K562 (cell line): ENCODE measurements at regions not wholly inside any gene's neighbourhood (a gene's known extent, or its start where the extent isn't known, plus 50 kb on each side); places are given as distances from the start of the nearest gene placed in this dataset.

Experiments used
- KAT7 ChIP-seq: sonication (generic); formaldehyde crosslinking; IDR thresholded peaks from 2 replicates; pipeline ENCODE4 v1.8.0; 2022; ENCODE audit warnings: missing genetic modification reagents, mild to moderate bottlenecking, borderline replicate concordance
- RFX7 ChIP-seq: fragments of 250-450 bp; sonication (Bioruptor Pico); IDR thresholded peaks from 2 replicates; pipeline ENCODE4 v1.5.1; 2021; ENCODE audit warnings: mild to moderate bottlenecking
- SIN3B ChIP-seq: fragments of 450-650 bp; IDR thresholded peaks from 2 replicates; pipeline ENCODE4 v1.6.1; 2017; ENCODE audit warnings: low read depth, mild to moderate bottlenecking, moderate library complexity
- TF ChIP-seq, protein P1 (sequence below): fragments of 200-800 bp; sonication (Bioruptor generic); IDR thresholded peaks from 2 replicates; pipeline ENCODE4 v1.6.1; 2016; ENCODE audit warnings: missing genetic modification characterization, missing compliant biosample characterization
- TF ChIP-seq, protein P2 (sequence below): sonication (generic); formaldehyde crosslinking; IDR thresholded peaks from 2 replicates; pipeline ENCODE4 v1.8.0; 2022; ENCODE audit warnings: missing genetic modification reagents, mild to moderate bottlenecking, borderline replicate concordance

GRCh38 chr7:52794621-52795020 lies 240.8 kb upstream of the POM121L12 start (continued):
- TF ChIP-seq, protein P1, sequence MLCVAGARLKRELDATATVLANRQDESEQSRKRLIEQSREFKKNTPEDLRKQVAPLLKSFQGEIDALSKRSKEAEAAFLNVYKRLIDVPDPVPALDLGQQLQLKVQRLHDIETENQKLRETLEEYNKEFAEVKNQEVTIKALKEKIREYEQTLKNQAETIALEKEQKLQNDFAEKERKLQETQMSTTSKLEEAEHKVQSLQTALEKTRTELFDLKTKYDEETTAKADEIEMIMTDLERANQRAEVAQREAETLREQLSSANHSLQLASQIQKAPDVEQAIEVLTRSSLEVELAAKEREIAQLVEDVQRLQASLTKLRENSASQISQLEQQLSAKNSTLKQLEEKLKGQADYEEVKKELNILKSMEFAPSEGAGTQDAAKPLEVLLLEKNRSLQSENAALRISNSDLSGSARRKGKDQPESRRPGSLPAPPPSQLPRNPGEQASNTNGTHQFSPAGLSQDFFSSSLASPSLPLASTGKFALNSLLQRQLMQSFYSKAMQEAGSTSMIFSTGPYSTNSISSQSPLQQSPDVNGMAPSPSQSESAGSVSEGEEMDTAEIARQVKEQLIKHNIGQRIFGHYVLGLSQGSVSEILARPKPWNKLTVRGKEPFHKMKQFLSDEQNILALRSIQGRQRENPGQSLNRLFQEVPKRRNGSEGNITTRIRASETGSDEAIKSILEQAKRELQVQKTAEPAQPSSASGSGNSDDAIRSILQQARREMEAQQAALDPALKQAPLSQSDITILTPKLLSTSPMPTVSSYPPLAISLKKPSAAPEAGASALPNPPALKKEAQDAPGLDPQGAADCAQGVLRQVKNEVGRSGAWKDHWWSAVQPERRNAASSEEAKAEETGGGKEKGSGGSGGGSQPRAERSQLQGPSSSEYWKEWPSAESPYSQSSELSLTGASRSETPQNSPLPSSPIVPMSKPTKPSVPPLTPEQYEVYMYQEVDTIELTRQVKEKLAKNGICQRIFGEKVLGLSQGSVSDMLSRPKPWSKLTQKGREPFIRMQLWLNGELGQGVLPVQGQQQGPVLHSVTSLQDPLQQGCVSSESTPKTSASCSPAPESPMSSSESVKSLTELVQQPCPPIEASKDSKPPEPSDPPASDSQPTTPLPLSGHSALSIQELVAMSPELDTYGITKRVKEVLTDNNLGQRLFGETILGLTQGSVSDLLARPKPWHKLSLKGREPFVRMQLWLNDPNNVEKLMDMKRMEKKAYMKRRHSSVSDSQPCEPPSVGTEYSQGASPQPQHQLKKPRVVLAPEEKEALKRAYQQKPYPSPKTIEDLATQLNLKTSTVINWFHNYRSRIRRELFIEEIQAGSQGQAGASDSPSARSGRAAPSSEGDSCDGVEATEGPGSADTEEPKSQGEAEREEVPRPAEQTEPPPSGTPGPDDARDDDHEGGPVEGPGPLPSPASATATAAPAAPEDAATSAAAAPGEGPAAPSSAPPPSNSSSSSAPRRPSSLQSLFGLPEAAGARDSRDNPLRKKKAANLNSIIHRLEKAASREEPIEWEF, result no peak
- TF ChIP-seq KAT7 (CRISPR knock-in tag), result no peak
- no peak for TF ChIP-seq RFX7 (CRISPR knock-in tag)
- no peak for TF ChIP-seq SIN3B
- TF ChIP-seq, protein P2, sequence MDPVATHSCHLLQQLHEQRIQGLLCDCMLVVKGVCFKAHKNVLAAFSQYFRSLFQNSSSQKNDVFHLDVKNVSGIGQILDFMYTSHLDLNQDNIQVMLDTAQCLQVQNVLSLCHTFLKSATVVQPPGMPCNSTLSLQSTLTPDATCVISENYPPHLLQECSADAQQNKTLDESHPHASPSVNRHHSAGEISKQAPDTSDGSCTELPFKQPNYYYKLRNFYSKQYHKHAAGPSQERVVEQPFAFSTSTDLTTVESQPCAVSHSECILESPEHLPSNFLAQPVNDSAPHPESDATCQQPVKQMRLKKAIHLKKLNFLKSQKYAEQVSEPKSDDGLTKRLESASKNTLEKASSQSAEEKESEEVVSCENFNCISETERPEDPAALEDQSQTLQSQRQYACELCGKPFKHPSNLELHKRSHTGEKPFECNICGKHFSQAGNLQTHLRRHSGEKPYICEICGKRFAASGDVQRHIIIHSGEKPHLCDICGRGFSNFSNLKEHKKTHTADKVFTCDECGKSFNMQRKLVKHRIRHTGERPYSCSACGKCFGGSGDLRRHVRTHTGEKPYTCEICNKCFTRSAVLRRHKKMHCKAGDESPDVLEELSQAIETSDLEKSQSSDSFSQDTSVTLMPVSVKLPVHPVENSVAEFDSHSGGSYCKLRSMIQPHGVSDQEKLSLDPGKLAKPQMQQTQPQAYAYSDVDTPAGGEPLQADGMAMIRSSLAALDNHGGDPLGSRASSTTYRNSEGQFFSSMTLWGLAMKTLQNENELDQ (CRISPR knock-in tag), result no peak
- TF ChIP-seq, all 486 proteins: peak for 0
